Common myeloid progenitor, CD34-positive (primary cell): ENCODE measurements at regions not wholly inside any gene's neighbourhood (a gene's known extent, or its start where the extent isn't known, plus 50 kb on each side); places are given as distances from the start of the nearest gene placed in this dataset.

Experiments used
- CTCF ChIA-PET: fragments of 350-600 bp; sonication (Branson Sonifier 250); formaldehyde crosslinking; loops from one replicate; lab custom pipeline; 2021; ENCODE audit warnings: antibody characterized with exemption; lab: Charles Lee
- POLR2A ChIA-PET: fragments of 350-600 bp; sonication (Branson Sonifier 250); formaldehyde crosslinking; loops from one replicate; lab custom pipeline; 2021; ENCODE audit warnings: antibody characterized with exemption; lab: Charles Lee
- DNase-seq, 3 donors: peaks; one replicate each; pipeline versions ENCODE4 v3.0.0 to v3.0.0-alpha.2; 2013
- H3K27ac ChIP-seq, 2 experiments: 1 replicate in 1 of 2; 2 replicates in 1 of 2; pipeline ENCODE4 v1.7.0; 2013; ENCODE audit warnings: inconsistent platforms in 2 of 2, low read length in 2 of 2, mild to moderate bottlenecking in 2 of 2, low read depth in 1 of 2, moderate library complexity in 1 of 2; ENCODE audit not compliant: severe bottlenecking in 2 of 2, insufficient read depth in 1 of 2, poor library complexity in 1 of 2
- H3K27me3 ChIP-seq, 5 experiments: replicated peaks in 2 of 5; 1 replicate in 3 of 5; 2 replicates in 2 of 5; pipeline versions ENCODE4 v1.6.1 to v1.7.0; 2013; ENCODE audit warnings: low read length in 4 of 5, mild to moderate bottlenecking in 2 of 5, moderate library complexity in 2 of 5, inconsistent platforms in 1 of 5; ENCODE audit not compliant: insufficient read depth in 5 of 5, control insufficient read depth in 4 of 5
- H3K36me3 ChIP-seq, 4 experiments: 1 replicate in 2 of 4; 2 replicates in 2 of 4; pipeline versions ENCODE4 v1.6.1 to v1.7.0; 2013; ENCODE audit warnings: low read length in 3 of 4, control low read depth in 1 of 4, mild to moderate bottlenecking in 1 of 4; ENCODE audit not compliant: control insufficient read depth in 4 of 4, insufficient read depth in 4 of 4
- H3K4me1 ChIP-seq, 4 experiments: 1 replicate in 3 of 4; 2 replicates in 1 of 4; pipeline versions ENCODE4 v1.6.1 to v1.7.1; 2013; ENCODE audit warnings: low read length in 3 of 4, mild to moderate bottlenecking in 3 of 4, control low read depth in 1 of 4, inconsistent platforms in 1 of 4, moderate library complexity in 1 of 4; ENCODE audit not compliant: control insufficient read depth in 4 of 4, insufficient read depth in 4 of 4; ENCODE audit errors: control extremely low read depth in 1 of 4
- H3K4me3 ChIP-seq, 7 experiments: 1 replicate in 4 of 7; 2 replicates in 3 of 7; pipeline versions ENCODE4 v1.5.1 to v1.7.0; 2013; ENCODE audit warnings: mild to moderate bottlenecking in 7 of 7, low read length in 6 of 7, moderate library complexity in 6 of 7, inconsistent platforms in 2 of 7, low read depth in 2 of 7, control low read depth in 1 of 7; ENCODE audit not compliant: insufficient read depth in 4 of 7, control insufficient read depth in 1 of 7; ENCODE audit errors: extremely low read depth in 1 of 7
- H3K9me3 ChIP-seq, 5 experiments: 1 replicate in 4 of 5; 2 replicates in 1 of 5; pipeline versions ENCODE4 v1.6.1 to v1.7.1; 2013; ENCODE audit warnings: low read length in 4 of 5, mild to moderate bottlenecking in 2 of 5, inconsistent platforms in 1 of 5, low read depth in 1 of 5, moderate library complexity in 1 of 5; ENCODE audit not compliant: control insufficient read depth in 4 of 5, insufficient read depth in 2 of 5; ENCODE audit errors: control extremely low read depth in 1 of 5
- WGBS: methylation state at CpG from one replicate; pipeline ENCODE4 v1.1.5; 2013; ENCODE audit not compliant: insufficient coverage; 5-methylcytosine and 5-hydroxymethylcytosine counted together

GRCh38 chr13:33992881-33993336, 175.0 kb downstream of the RFC3 start:
- Histone ChIP-seq H3K36me3 (no peaks in the 10 kb centered on the region), H3K27me3 (peaks cover 0 to 2% (median 0%) of the 10 kb centered on the region in 5 experiments), H3K9me3 (peaks cover 0 to 1% (median 0%) of the 10 kb centered on the region in 5 experiments), H3K27ac (no peak overlapping the region), H3K4me3 (no peak overlapping the region), H3K4me1 (no peaks in the 10 kb centered on the region)
- no peak for DNase-seq
- WGBS: no CpG with 5 or more reads among the region's 2 CpGs
- CTCF ChIA-PET: interaction anchor here (0.8 kb wide), 1 partner anchor 8 kb away, joined by 3 read pairs; no protein-coding TSS in a partner anchor
- POLR2A ChIA-PET: no interaction called here

DNA sequence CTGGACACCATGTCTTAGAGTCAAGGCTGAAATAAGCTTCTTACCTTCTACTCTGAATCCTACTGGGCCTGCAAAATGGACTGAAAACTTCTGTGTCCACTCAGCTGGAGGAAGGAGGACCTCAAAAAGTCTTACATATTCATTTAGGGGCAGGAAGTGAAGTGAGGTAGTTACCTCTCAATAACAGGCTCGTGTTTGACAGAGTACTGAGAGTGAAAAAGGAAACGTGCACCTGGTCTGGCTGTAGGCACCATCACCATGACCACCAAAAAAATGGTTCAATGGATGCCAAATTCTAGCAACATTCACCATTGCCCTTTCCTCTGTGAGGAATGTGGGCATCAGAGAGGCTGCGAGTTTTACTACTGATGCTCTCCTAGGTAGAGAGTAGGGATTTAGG, 176.2 kb downstream of the RFC3 start:
- H3K9me3 ChIP-seq: peaks cover 0 to 1% (median 0%) of the 10 kb centered on the region in 5 experiments
- 80% methylated on average over 1 of the region's 3 CpGs for WGBS

DNA sequence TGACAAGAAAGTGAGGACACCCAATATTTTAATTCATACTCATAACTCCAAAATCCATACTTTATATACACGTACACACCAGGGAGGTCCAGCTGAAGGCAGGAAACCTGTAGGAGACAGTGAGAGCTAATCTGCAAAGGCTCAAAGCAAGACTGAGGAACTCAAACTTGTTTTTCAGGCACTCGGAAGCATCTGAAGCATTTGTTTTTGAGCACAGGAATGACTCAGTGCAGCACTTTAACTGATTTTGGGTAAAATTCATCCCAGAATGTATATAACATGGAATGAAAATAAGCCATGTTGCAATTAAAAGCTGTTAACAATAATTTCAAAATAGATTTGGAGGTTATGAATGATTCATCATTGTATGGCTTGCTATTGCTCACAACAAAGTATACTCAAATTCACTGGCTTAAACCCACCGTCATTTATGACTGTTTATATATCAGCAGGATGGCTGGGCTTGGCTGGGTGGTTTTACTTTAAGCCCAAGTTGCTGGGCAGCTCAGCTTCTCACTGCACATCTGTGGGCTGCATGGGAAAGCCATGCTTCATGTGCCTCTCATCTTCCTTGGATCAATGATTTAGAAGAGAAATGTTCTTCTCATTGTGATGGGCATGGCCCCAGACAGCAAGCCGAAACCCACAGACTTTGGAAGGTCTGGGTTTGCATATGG, 177.0 kb downstream of the RFC3 start:
- Histone ChIP-seq H3K4me1 (no peaks in the 10 kb centered on the region), H3K36me3 (no peaks in the 10 kb centered on the region), H3K27me3 (peaks cover 0 to 2% (median 0%) of the 10 kb centered on the region in 5 experiments), H3K27ac (no peak overlapping the region), H3K4me3 (no peak overlapping the region), H3K9me3 (peaks cover 0 to 1% (median 0%) of the 10 kb centered on the region in 5 experiments)
- CTCF ChIA-PET: no interaction called here
- WGBS: 100% methylated on average over 3 of the region's 4 CpGs
- DNase-seq: no peak
- POLR2A ChIA-PET: no interaction called here

More for the DNA sequence above, 176.2 kb downstream of the RFC3 start:
- no peaks in the 10 kb centered on the region for H3K36me3 ChIP-seq
- H3K4me1 ChIP-seq: no peaks in the 10 kb centered on the region
- H3K4me3 ChIP-seq: no peak overlapping the region
- CTCF ChIA-PET: no interaction called here
- H3K27ac ChIP-seq: no peak overlapping the region
- DNase-seq: no peak
- peaks cover 0 to 2% (median 0%) of the 10 kb centered on the region in 5 experiments for H3K27me3 ChIP-seq
- POLR2A ChIA-PET: no interaction called here

- POLR2A ChIA-PET: no interaction called here
- H3K4me3 ChIP-seq: no peak overlapping the region
- H3K4me1 ChIP-seq: no peaks in the 10 kb centered on the region
- H3K36me3 ChIP-seq: no peaks in the 10 kb centered on the region
- peaks cover 0 to 1% (median 0%) of the 10 kb centered on the region in 5 experiments for H3K9me3 ChIP-seq
- H3K27ac ChIP-seq: no peak overlapping the region
- CTCF ChIA-PET: no interaction called here
- H3K27me3 ChIP-seq: peaks cover 0 to 5% (median 0%) of the 10 kb centered on the region in 5 experiments
- DNase-seq: no peak
- WGBS: 94% methylated on average over 6 of the region's 7 CpGs
Observed at GRCh38 chr13:33996636-33997035, 178.7 kb downstream of the RFC3 start.

- Histone ChIP-seq H3K27ac (no peak overlapping the region), H3K36me3 (no peaks in the 10 kb centered on the region), H3K4me1 (no peaks in the 10 kb centered on the region), H3K27me3 (peaks cover 0 to 5% (median 0%) of the 10 kb centered on the region in 5 experiments), H3K4me3 (no peak overlapping the region), H3K9me3 (peaks cover 0 to 1% (median 0%) of the 10 kb centered on the region in 5 experiments)
- DNase-seq: no peak
- ChIA-PET CTCF (no interaction called here), POLR2A (no interaction called here)
- 100% methylated on average over 2 of the region's 3 CpGs for WGBS
Observed at GRCh38 chr13:33997574-33997973, 179.6 kb downstream of the RFC3 start.

- Histone ChIP-seq H3K27ac (no peak overlapping the region), H3K4me1 (no peaks in the 10 kb centered on the region), H3K9me3 (peaks cover 0 to 1% (median 0%) of the 10 kb centered on the region in 5 experiments), H3K4me3 (no peak overlapping the region), H3K36me3 (no peaks in the 10 kb centered on the region), H3K27me3 (peaks cover 0 to 3% (median 0%) of the 10 kb centered on the region in 5 experiments)
- 93% methylated on average over 4 of the region's 6 CpGs for WGBS
- POLR2A ChIA-PET: no interaction called here
- CTCF ChIA-PET: interaction anchor here (0.7 kb wide), 1 partner anchor 8 kb away, joined by 3 read pairs; no protein-coding TSS in a partner anchor
- DNase-seq: no peak
Observed at GRCh38 chr13:33999811-34000605, 182.1 kb downstream of the RFC3 start.

- Histone ChIP-seq H3K27ac (no peak overlapping the region), H3K9me3 (peaks cover 0 to 1% (median 0%) of the 10 kb centered on the region in 5 experiments), H3K4me1 (no peaks in the 10 kb centered on the region), H3K27me3 (peaks cover 0 to 3% (median 0%) of the 10 kb centered on the region in 5 experiments), H3K36me3 (no peaks in the 10 kb centered on the region), H3K4me3 (no peak overlapping the region)
- POLR2A ChIA-PET: no interaction called here
- DNase-seq: no peak
- CTCF ChIA-PET: interaction anchor here (0.7 kb wide), 1 partner anchor 9 kb away, joined by 3 read pairs; no protein-coding TSS in a partner anchor
Observed at GRCh38 chr13:34000955-34001354, 183.0 kb downstream of the RFC3 start.
